Heart left ventricle (tissue), 13 donors: ENCODE measurements at regions not wholly inside any gene's neighbourhood (a gene's known extent, or its start where the extent isn't known, plus 50 kb on each side); places are given as distances from the start of the nearest gene placed in this dataset.

Experiments
- POLR2A ChIP-seq, 2 donors: fragments of 450-650 bp; IDR thresholded peaks; one replicate each; pipeline ENCODE4 v1.6.1; 2017; ENCODE audit warnings: antibody characterized with exemption in 2 of 2, mild to moderate bottlenecking in 2 of 2, moderate library complexity in 2 of 2
- TF ChIP-seq, protein P1 (sequence below), 12 donors: fragments of 200-600 bp; sonication (generic) in 4 of 12; IDR thresholded peaks; one replicate each; pipeline versions ENCODE4 v1.5.0 to v1.8.0; 2018 to 2022; ENCODE audit warnings: antibody characterized with exemption in 12 of 12, mild to moderate bottlenecking in 5 of 12
- donor health status: ischemic (EF 13 %, LVEDD 7.1; RV severe dilation, severe dysfunction).
- donor health status: DM: no; HTN: yes; CAD: no.
- donor health status: DM: no; HTN: no; CAD: no.
- donor health status: ischemic (EF 25% LVEDD 6.9; RV normal size, moderate dysfunction).
- donor health status: ischemic (EF 25% LVEDD 5.7; RV mildly dilated, moderate dysfunction).
- donor health status: ischemic (EF 35%, LVEDD 5.7; RV mildly dilated, moderate dysfunction).
- donor health status: nonischemic (EF 11% LVEDD 7.7; RV severe dilation, severe dysfunction).
- donor health status: DM: yes; HTN: yes; CAD: no.
- donor health status: PGD.
- donor health status: ischemic (EF 29% LVEDD 5.4; RV normal size, mild dysfunction).
- donor health status: nonischemic (EF 23%, LVEDD 6.1; RV moderate dilation, normal function).

DNA sequence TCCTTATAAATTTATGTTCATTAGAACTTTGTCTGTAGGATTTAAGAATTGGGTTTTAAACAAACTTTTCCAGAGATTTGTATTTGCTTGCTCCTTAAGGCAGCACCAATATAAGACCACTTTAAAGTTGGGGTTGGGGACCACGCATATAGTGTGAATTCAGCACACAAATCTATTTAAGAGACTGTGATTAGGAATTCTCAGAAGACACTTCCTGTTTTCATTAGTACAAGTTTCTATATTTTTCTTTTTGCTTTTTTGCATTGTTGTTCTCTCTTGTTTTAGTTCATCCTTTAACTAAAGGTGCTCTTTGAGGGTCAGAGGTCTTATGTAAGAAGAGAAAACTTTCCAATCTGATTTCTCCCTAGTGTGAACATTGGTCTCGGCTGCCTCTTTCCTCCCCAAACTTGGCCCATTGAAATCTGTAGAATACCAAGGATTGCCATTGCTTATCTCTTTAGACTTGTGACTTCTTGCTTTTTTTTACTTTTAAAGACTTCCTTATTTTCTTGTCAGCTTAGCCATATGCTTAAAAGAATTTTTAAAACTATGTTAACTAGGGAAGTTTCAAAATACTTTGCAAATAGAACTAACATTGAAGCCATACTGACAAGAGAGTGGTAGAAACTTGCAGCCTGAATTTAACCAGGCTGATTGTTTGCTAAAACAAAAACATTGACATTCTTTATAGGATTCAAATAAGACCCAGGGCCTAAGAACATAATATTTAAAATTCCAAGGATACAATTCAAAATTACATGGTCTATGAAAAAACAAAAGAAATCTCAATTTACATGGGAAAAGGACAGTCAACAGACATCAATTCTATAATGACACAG lies 264.1 kb upstream of the FN1 start:
- TF ChIP-seq, protein P1, sequence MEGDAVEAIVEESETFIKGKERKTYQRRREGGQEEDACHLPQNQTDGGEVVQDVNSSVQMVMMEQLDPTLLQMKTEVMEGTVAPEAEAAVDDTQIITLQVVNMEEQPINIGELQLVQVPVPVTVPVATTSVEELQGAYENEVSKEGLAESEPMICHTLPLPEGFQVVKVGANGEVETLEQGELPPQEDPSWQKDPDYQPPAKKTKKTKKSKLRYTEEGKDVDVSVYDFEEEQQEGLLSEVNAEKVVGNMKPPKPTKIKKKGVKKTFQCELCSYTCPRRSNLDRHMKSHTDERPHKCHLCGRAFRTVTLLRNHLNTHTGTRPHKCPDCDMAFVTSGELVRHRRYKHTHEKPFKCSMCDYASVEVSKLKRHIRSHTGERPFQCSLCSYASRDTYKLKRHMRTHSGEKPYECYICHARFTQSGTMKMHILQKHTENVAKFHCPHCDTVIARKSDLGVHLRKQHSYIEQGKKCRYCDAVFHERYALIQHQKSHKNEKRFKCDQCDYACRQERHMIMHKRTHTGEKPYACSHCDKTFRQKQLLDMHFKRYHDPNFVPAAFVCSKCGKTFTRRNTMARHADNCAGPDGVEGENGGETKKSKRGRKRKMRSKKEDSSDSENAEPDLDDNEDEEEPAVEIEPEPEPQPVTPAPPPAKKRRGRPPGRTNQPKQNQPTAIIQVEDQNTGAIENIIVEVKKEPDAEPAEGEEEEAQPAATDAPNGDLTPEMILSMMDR (IDR thresholded peaks at IDR 0.05): no peak
- no peak for TF ChIP-seq POLR2A (IDR thresholded peaks at IDR 0.05)
